ENCODE measurements at regions not wholly inside any gene's neighbourhood (a gene's known extent, or its start where the extent isn't known, plus 50 kb on each side); places are given as distances from the start of the nearest gene placed in this dataset.

DNA sequence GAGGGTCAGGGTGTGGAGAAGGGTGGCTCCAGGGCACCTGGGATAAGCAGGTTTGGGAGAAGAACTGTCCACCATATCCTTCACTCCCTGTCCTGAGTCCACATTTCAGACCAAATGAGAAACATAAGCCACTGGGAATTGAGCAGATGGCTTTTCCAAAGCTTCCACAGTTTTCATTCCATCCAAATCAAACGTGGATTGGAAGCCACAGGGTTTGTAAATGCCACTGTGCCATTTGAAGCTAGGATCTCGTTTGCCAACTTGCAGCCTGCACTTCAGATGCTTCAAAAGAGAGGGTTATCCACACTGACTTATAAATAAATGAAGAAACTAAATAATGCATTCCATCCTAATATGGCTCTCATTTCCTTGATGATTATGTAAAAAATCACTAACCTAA, 81.5 kb downstream of the UQCRFS1 start:
- no peak for TF ChIP-seq CREB1 (IDR thresholded peaks at IDR 0.05; ENCODE audit: low read depth)
- TF ChIP-seq EGR1 (IDR thresholded peaks at IDR 0.05), result no peak

DNA sequence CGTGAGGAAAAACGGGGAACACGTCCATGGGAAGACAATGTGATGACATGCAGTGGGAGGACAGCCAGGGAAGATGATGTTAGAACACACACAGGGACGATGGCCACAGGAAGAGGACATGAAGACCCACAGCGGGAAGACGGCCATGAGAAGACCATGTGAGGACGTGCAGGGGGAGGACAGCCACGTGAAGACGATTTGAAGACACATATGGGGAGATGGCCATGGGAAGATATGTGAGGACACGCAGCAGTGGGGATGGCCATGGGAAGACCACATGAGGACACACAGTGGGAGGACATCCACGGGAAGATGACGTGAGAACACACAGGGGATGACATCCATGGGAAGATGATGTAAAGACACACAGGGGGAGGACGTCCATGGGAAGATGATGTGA, 83.8 kb downstream of the UQCRFS1 start:
- TF ChIP-seq NFIC (IDR thresholded peaks at IDR 0.05) (no peak), CEBPB (IDR thresholded peaks at IDR 0.05) (no peak), EGR1 (IDR thresholded peaks at IDR 0.05) (no peak), ZBTB7A (IDR thresholded peaks at IDR 0.05; ENCODE audit: low read depth) (no peak)

DNA sequence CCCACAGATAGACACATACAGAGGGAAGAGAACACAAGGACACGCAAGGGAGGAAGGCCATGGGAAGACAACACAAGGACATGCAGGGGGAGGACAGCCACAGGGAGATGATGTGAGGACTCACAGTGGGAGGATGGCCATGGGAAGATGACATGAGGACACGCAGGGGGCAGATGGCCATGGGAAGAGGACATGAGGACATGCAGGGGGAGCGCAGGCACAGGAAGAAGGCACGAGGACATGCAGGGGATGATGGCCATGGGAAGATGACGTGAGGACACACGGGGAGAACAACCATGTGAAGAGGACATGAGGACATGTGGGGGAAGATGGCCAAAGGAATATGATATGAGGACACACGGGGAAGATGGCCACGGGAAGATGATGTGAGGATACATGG, 84.7 kb downstream of the UQCRFS1 start:
- TF ChIP-seq EP300 (IDR thresholded peaks at IDR 0.05; ENCODE audit: borderline replicate concordance) (no peak), TCF12 (IDR thresholded peaks at IDR 0.05; ENCODE audit: low read depth) (no peak), RAD21 (IDR thresholded peaks at IDR 0.05; ENCODE audit: low read depth) (no peak), ZBTB7A (IDR thresholded peaks at IDR 0.05; ENCODE audit: low read depth) (no peak)
- TF ChIP-seq, protein P1, sequence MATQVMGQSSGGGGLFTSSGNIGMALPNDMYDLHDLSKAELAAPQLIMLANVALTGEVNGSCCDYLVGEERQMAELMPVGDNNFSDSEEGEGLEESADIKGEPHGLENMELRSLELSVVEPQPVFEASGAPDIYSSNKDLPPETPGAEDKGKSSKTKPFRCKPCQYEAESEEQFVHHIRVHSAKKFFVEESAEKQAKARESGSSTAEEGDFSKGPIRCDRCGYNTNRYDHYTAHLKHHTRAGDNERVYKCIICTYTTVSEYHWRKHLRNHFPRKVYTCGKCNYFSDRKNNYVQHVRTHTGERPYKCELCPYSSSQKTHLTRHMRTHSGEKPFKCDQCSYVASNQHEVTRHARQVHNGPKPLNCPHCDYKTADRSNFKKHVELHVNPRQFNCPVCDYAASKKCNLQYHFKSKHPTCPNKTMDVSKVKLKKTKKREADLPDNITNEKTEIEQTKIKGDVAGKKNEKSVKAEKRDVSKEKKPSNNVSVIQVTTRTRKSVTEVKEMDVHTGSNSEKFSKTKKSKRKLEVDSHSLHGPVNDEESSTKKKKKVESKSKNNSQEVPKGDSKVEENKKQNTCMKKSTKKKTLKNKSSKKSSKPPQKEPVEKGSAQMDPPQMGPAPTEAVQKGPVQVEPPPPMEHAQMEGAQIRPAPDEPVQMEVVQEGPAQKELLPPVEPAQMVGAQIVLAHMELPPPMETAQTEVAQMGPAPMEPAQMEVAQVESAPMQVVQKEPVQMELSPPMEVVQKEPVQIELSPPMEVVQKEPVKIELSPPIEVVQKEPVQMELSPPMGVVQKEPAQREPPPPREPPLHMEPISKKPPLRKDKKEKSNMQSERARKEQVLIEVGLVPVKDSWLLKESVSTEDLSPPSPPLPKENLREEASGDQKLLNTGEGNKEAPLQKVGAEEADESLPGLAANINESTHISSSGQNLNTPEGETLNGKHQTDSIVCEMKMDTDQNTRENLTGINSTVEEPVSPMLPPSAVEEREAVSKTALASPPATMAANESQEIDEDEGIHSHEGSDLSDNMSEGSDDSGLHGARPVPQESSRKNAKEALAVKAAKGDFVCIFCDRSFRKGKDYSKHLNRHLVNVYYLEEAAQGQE (IDR thresholded peaks at IDR 0.05; ENCODE audit: low read depth), result no peak

DNA sequence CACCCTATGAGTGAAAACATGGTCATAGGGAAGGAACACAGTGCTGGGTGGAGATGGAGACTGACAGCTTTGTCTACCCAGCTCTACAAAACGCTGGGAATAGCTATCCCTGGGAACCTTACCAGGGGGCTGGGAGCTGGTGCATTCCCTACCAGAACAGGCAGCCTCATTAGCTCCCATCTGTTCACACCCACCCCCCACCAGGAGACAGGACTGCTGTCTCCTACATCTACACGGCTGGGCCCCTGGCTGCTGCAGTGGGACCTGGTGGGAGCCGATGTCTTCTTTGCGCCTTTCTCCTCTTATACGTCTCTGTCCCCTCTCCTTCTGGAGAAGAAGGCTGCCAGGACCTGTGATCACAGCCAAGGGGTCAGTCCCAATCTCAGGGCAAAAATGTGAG, 90.8 kb downstream of the UQCRFS1 start:
- TF ChIP-seq FOXM1 (IDR thresholded peaks at IDR 0.05; ENCODE audit: borderline replicate concordance, low read depth), result no peak
- TF ChIP-seq, protein P2, sequence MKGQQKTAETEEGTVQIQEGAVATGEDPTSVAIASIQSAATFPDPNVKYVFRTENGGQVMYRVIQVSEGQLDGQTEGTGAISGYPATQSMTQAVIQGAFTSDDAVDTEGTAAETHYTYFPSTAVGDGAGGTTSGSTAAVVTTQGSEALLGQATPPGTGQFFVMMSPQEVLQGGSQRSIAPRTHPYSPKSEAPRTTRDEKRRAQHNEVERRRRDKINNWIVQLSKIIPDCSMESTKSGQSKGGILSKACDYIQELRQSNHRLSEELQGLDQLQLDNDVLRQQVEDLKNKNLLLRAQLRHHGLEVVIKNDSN (IDR thresholded peaks at IDR 0.05), result no peak
- TF ChIP-seq EGR1 (IDR thresholded peaks at IDR 0.05), result no peak
- no peak for TF ChIP-seq CEBPB (IDR thresholded peaks at IDR 0.05)
- TF ChIP-seq, protein P1 (IDR thresholded peaks at IDR 0.05; ENCODE audit: low read depth), result no peak
- no peak for TF ChIP-seq CREB1 (IDR thresholded peaks at IDR 0.05; ENCODE audit: low read depth)
- TF ChIP-seq NFIC (IDR thresholded peaks at IDR 0.05), result no peak
- no peak for TF ChIP-seq RAD21 (IDR thresholded peaks at IDR 0.05; ENCODE audit: low read depth)
- no peak for TF ChIP-seq TEAD4 (IDR thresholded peaks at IDR 0.05)
- no peak for TF ChIP-seq YY1 (IDR thresholded peaks at IDR 0.05; ENCODE audit: low read depth)
- TF ChIP-seq TCF12 (IDR thresholded peaks at IDR 0.05; ENCODE audit: low read depth), result no peak

DNA sequence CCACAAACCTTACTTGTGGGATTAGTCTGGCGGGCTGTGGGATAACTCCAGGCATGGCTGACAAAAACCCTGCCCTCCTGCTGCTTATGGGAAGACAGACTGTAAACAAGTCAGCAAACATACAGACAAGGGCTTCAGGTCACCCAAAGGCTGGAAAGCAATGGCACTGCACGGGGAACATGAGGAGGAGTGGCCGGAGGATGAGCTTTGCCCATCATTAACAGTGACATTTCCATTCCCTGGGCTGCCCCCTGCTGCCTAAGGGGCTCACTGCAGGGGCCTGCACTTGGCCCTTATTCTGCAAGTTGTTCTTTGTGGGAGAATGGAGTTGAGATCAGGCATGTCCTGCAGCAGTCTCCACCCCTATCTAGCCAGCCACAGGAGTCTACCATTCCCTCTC, 91.3 kb downstream of the UQCRFS1 start:
- no peak for TF ChIP-seq RAD21 (IDR thresholded peaks at IDR 0.05; ENCODE audit: low read depth)
- TF ChIP-seq NFIC (IDR thresholded peaks at IDR 0.05), result no peak
- no peak for TF ChIP-seq YY1 (IDR thresholded peaks at IDR 0.05; ENCODE audit: low read depth)
- TF ChIP-seq TEAD4 (IDR thresholded peaks at IDR 0.05), result no peak
- no peak for TF ChIP-seq CREB1 (IDR thresholded peaks at IDR 0.05; ENCODE audit: low read depth)
- TF ChIP-seq, protein P2 (IDR thresholded peaks at IDR 0.05), result no peak
- TF ChIP-seq EGR1 (IDR thresholded peaks at IDR 0.05), result no peak
- TF ChIP-seq CEBPB (IDR thresholded peaks at IDR 0.05), result no peak
- TF ChIP-seq, protein P3, sequence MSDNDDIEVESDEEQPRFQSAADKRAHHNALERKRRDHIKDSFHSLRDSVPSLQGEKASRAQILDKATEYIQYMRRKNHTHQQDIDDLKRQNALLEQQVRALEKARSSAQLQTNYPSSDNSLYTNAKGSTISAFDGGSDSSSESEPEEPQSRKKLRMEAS (IDR thresholded peaks at IDR 0.05), result no peak
- TF ChIP-seq, protein P1 (IDR thresholded peaks at IDR 0.05; ENCODE audit: low read depth), result no peak
- TF ChIP-seq TCF12 (IDR thresholded peaks at IDR 0.05; ENCODE audit: low read depth), result no peak
- TF ChIP-seq FOXM1 (IDR thresholded peaks at IDR 0.05; ENCODE audit: borderline replicate concordance, low read depth), result no peak
- no peak for TF ChIP-seq TAF1 (IDR thresholded peaks at IDR 0.05; ENCODE audit: low read depth)
- TF ChIP-seq EP300 (IDR thresholded peaks at IDR 0.05; ENCODE audit: borderline replicate concordance), result no peak

DNA sequence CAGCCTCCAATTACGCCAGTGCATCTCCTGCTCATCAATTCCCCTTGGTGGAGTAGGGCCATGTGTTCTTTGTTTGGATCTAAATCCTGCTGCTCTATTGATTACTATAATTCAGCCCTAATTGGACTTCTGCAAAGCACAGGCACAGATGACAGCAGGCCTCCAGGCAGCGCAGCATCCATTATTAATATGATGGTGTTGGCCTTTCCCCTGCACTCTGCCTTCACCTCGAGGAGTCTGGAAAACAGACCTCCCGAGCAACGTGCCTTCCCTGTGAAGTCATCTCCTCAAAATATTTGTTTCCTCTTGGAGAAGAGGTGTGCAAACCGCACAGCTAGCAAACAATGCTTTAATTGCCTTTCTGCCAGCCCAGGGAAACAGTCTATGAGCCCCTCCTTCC, 92.5 kb downstream of the UQCRFS1 start:
- TF ChIP-seq, protein P2 (IDR thresholded peaks at IDR 0.05), result no peak
- TF ChIP-seq TCF12 (IDR thresholded peaks at IDR 0.05; ENCODE audit: low read depth), result no peak
- TF ChIP-seq ZBTB7A (IDR thresholded peaks at IDR 0.05; ENCODE audit: low read depth), result no peak
- no peak for TF ChIP-seq CREB1 (IDR thresholded peaks at IDR 0.05; ENCODE audit: low read depth)
- TF ChIP-seq, protein P3 (IDR thresholded peaks at IDR 0.05), result no peak
- TF ChIP-seq CEBPB (IDR thresholded peaks at IDR 0.05), result no peak
- no peak for TF ChIP-seq TAF1 (IDR thresholded peaks at IDR 0.05; ENCODE audit: low read depth)
- no peak for TF ChIP-seq YY1 (IDR thresholded peaks at IDR 0.05; ENCODE audit: low read depth)
- TF ChIP-seq NFIC (IDR thresholded peaks at IDR 0.05), result no peak
- TF ChIP-seq EGR1 (IDR thresholded peaks at IDR 0.05), result no peak
- no peak for TF ChIP-seq EP300 (IDR thresholded peaks at IDR 0.05; ENCODE audit: borderline replicate concordance)
- no peak for TF ChIP-seq FOXM1 (IDR thresholded peaks at IDR 0.05; ENCODE audit: borderline replicate concordance, low read depth)

Data from Ishikawa (cell line).